H54 (cell line): ENCODE measurements at regions not wholly inside any gene's neighbourhood (a gene's known extent, or its start where the extent isn't known, plus 50 kb on each side); places are given as distances from the start of the nearest gene placed in this dataset.

Source experiments
- DNase-seq: peaks from one replicate; pipeline ENCODE4 v3.0.0; 2011; ENCODE audit warnings: low spot score, mixed read lengths; ENCODE audit not compliant: insufficient read length
- FAIRE-seq: peaks from 3 replicates; lab custom pipeline; 2011; peaks lifted over from hg19 to GRCh38; lab: Jason Lieb, UNC
- POLR2A ChIP-seq: IDR thresholded peaks from 2 replicates; pipeline ENCODE4 v1.6.1; 2011; ENCODE audit warnings: low read depth, mild to moderate bottlenecking, low read length

- FAIRE-seq (no peak), DNase-seq (no peak)
- no peak for TF ChIP-seq POLR2A
Measured at GRCh38 chr15:80308002-80308401, 56.0 kb upstream of the CTXND1 start.

DNA sequence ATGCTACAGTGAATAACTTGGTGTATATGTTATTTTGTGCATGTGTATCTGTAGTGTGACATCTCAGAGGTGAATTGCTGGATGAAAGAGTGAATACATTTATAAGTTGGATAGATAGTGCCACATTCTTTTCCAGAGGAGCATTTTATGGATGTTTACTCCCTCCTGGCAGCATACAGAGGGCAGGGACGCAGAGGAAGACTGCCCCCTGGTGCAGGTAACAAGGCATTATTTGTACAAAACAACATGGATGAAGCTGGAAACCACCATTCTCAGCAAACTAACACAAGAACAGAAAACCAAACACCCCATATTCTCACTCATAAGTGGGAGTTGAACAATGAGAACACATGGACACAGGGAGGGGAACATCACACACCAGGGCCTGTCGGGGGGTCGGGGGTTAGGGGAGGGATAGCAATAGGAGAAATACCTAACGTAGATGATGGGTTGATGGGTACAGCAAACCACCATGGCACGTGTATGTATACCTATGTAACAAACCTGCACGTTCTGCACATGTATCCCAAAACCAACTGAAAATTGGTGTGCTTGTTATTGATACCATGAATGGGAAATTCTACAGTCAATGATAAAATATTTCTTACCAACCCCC is 57.9 kb upstream of the CTXND1 start:
- FAIRE-seq = no peak
- peak; percentile 9 for DNase-seq

DNA sequence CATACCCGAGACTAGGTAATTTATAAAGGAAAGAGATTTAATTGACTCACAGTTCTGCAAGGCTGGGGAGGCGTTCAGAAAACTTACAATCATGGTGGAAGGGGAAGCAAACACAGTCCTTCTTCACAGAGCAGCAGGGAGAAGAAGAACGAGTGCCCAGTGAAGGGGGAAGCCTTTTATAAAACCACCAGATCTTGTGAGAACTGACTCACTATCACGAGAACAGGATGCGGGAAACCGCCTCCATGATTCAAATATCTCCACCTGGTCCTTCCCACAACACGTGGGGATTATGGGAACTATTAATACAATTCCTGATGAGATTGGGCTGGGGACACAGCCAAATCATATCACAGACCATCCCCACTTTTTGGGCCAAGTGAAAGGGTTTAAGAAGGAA is 58.8 kb upstream of the CTXND1 start:
- no peak for TF ChIP-seq POLR2A
- DNase-seq (no peak), FAIRE-seq (no peak)

More for the DNA sequence above, 57.9 kb upstream of the CTXND1 start:
- no peak for TF ChIP-seq POLR2A

GRCh38 chr15:80315289-80315987 is 63.4 kb upstream of the CTXND1 start:
- FAIRE-seq (no peak), DNase-seq (no peak)
- no peak for TF ChIP-seq POLR2A

DNA sequence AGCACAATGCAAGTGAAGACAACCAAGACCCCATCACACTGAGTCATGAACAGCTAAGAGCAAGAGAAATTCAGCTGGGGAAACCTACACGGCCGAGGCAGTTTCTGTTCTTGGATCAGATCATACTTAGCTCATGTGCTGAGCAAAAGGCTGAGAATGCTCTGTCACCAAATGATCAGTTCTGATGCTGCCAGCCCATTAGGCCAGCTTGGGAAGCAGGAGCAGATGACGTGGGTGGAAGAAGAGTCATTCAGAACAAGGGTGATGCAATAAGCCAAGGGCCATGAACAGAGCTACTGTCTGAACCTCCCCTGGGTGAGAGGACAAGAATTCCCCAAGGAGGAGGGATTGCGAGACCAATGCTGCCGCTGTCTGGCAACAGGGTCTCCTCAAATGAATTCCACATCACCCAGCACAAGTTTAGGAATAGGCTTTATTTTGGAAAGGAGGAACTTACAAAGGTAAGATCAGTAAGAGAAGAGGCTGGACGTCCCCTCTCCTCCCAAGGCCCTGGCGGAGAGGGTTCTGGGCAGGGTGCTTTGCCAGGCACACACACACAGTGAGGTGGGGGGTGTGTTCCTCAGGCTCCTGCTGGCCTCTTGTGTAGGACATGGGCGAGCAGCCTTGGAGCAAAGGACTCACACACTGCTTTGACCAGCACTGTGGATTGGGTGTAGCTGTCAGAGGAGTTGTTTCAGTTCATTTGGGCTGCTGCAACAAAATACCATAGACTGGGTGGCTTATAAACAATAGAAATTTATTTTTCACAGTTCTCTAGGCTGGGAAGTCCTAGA is 65.6 kb upstream of the CTXND1 start:
- no peak for FAIRE-seq
- no peak for TF ChIP-seq POLR2A
- DNase-seq = peak; percentile 3

DNA sequence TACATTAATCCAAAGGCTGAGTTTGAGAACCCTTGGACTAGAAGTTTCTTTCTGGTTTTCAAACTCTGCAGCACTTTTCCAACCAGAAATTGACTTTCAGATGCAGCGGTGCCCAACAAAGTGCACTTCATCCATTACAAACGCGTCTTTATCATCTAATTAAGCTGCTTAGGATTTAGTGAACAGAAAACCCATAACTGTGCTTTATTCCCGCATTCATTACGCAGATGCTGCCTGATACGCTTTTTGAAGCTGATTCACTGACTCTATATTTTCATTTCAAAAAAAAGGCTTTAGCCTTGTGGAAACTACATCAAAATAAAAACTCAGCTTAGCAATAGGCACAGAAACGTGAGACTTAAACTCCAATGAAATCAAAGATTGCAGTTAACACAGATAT is 69.8 kb upstream of the CTXND1 start:
- DNase-seq (no peak), FAIRE-seq (no peak)
- TF ChIP-seq POLR2A = no peak

- TF ChIP-seq POLR2A = no peak
- no peak for FAIRE-seq
- no peak for DNase-seq
Measured at GRCh38 chr15:80323285-80323684, 71.3 kb upstream of the CTXND1 start.

- no peak for FAIRE-seq
- no peak for DNase-seq
- no peak for TF ChIP-seq POLR2A
Measured at GRCh38 chr15:80324545-80325080, 72.6 kb upstream of the CTXND1 start.

DNA sequence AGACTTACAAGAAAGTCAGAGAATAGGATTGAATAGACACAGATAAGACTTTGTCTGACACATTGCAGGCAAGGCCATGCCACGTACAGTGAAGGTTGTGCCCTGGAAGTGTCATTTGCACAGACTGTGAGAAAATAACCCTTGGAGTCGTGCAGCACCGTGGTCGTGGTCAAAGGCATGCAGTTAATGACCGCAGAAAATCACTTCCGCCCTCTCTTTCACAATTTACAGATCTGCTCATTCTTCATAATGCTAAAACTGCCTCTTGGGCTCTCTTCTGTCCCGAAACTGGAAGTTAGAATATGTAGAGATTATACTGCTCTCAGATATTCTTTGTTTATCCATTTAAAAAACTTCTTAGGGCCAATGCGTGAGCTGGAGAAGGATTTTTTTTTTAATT is 73.2 kb upstream of the CTXND1 start:
- no peak for TF ChIP-seq POLR2A
- DNase-seq = no peak
- no peak for FAIRE-seq

DNA sequence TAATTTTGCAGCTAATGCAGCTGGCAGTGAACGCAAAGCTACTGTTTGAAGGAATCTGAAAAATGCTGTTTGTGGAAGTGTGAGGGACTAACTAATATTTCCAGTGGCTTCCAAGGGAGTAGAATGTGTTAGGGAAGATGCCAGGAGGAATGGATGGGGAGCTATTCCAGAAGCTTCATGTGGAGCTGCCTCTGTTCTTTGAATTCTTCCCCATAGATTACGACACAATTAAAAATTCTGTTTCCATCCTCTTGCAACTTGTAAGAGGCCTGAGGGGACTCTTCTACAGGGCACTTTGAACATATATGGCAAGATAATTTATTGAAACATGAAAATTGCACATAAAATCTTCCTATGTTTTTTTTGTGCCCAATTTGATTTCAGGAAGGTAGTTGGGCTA is 74.3 kb upstream of the CTXND1 start:
- no peak for FAIRE-seq
- DNase-seq = no peak
- TF ChIP-seq POLR2A = no peak

DNA sequence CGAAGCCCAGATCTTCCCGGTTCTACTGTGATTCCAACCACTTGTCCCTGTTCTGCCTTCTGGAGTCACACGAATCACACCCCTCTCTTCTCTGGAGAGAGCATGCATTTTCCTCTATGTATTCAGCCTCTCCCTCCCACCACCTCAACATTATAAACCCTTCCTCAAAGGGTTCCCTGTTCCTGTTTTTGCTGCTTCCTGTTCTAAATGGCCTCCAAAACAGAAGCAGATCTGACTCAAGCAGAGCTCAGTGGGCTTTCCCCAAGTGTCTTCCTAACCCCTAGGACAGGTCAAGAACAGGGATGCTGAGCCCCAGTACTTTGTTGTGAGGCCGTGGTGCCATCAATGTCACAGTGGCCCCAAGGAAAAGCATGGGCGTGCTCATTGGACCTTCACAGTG is 75.7 kb upstream of the ARNT2 start:
- no peak for FAIRE-seq
- no peak for TF ChIP-seq POLR2A
- no peak for DNase-seq

- no peak for FAIRE-seq
- TF ChIP-seq POLR2A = no peak
- no peak for DNase-seq
Measured at GRCh38 chr15:80331886-80332406, 72.2 kb upstream of the ARNT2 start.

- no peak for TF ChIP-seq POLR2A
- no peak for DNase-seq
- FAIRE-seq = no peak
Measured at GRCh38 chr15:80333261-80333660, 70.9 kb upstream of the ARNT2 start.

GRCh38 chr15:80334521-80334920 is 69.7 kb upstream of the ARNT2 start:
- DNase-seq (no peak), FAIRE-seq (no peak)
- no peak for TF ChIP-seq POLR2A
